ENCODE measurements at regions not wholly inside any gene's neighbourhood (a gene's known extent, or its start where the extent isn't known, plus 50 kb on each side); places are given as distances from the start of the nearest gene placed in this dataset.
"Not testable (repeated sequence)": the region's sequence is repeated elsewhere in the genome, so short reads cannot be mapped to it uniquely, and the experiment has no call there.

DNA sequence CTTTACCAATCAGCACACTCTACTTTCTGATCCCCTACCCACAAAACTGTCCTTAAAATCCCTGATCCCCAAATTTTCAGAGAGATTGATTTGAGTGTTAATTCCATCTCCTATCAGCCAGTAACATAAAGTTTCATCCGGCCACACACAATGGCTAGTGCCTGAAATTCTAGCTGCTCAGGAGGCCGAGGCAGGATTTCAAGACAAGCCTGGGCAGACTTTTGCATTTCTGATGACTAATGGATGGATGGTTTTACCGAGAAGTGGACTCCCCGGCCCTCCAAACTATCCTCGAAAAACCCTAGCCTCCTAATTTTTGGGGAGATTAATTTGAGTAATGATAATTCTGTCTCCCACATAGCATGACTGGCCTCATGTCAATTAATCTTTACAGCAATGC, 269.8 kb upstream of the POU1F1 start:
- Mint-ChIP-seq H3K4me3 (ENCODE audit: low read depth, unreplicated experiment) (no peak overlapping the region), H3K27ac (ENCODE audit: unreplicated experiment) (no peak overlapping the region), H3K4me1 (ENCODE audit: low read depth, unreplicated experiment) (no peaks in the 10 kb centered on the region), H3K27me3 (ENCODE audit: unreplicated experiment) (no peaks in the 10 kb centered on the region), H3K36me3 (ENCODE audit: insufficient read depth, unreplicated experiment) (no peaks in the 10 kb centered on the region), H3K9me3 (ENCODE audit: low read depth, unreplicated experiment) (no peaks in the 10 kb centered on the region)
- intact Hi-C loops (cut with micrococcal nuclease; ENCODE audit: unreplicated experiment): no loop called here
- CTCF ChIA-PET: no interaction called here
- DNase-seq: no peak
- no TSS peak for BruUV-seq (replicated peaks)
- TF ChIP-seq, protein P1, sequence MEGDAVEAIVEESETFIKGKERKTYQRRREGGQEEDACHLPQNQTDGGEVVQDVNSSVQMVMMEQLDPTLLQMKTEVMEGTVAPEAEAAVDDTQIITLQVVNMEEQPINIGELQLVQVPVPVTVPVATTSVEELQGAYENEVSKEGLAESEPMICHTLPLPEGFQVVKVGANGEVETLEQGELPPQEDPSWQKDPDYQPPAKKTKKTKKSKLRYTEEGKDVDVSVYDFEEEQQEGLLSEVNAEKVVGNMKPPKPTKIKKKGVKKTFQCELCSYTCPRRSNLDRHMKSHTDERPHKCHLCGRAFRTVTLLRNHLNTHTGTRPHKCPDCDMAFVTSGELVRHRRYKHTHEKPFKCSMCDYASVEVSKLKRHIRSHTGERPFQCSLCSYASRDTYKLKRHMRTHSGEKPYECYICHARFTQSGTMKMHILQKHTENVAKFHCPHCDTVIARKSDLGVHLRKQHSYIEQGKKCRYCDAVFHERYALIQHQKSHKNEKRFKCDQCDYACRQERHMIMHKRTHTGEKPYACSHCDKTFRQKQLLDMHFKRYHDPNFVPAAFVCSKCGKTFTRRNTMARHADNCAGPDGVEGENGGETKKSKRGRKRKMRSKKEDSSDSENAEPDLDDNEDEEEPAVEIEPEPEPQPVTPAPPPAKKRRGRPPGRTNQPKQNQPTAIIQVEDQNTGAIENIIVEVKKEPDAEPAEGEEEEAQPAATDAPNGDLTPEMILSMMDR (IDR thresholded peaks at IDR 0.05; ENCODE audit: unreplicated experiment): no peak

DNA sequence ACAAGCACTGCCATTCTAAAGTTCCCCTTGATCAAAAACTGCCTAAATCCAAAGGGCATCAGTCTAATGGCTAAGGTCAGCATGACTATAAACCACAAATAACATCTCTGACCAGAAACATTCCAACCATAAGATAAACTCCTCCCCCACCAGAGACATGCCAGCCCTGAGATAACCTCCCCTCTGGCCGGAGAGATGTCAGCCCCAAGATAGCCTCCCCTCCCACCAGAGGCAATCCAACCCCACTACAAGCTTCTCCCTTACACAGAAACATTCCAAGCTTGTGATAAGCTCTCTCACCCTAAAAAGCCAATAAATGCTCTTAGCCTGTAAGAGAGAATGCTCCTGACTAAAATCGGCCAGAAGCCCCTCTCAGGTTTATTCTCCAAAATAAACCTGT, 267.0 kb upstream of the POU1F1 start:
- H3K36me3 Mint-ChIP-seq (ENCODE audit: insufficient read depth, unreplicated experiment); H3K9me3 Mint-ChIP-seq (ENCODE audit: low read depth, unreplicated experiment); H3K4me1 Mint-ChIP-seq (ENCODE audit: low read depth, unreplicated experiment); CTCF ChIA-PET; DNase-seq; H3K27me3 Mint-ChIP-seq (ENCODE audit: unreplicated experiment); H3K4me3 Mint-ChIP-seq (ENCODE audit: low read depth, unreplicated experiment); intact Hi-C loops (cut with micrococcal nuclease; ENCODE audit: unreplicated experiment); BruUV-seq (replicated peaks); H3K27ac Mint-ChIP-seq (ENCODE audit: unreplicated experiment): not testable (repeated sequence)

DNA sequence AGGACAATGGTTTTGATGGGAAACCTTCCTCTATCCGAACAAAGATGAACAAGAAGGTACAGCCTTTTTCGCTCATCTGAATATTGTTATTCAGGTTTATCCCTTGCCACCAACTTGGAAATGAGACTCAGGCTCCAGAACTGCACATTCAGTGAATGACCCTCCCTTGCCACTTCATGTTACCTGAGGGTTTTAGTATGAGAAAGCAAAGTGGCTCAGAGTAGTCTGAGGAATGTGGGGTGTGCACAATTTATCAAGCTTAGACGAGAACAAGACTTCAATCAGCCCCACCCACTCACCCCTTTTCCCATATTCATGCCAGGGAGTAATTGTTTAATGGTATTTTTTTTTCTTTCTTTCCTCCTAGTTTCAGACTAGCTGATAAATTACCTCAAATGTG, 265.3 kb upstream of the POU1F1 start:
- no TSS peak for BruUV-seq (replicated peaks)
- H3K4me1 Mint-ChIP-seq (ENCODE audit: low read depth, unreplicated experiment): no peaks in the 10 kb centered on the region
- no peaks in the 10 kb centered on the region for H3K27me3 Mint-ChIP-seq (ENCODE audit: unreplicated experiment)
- H3K36me3 Mint-ChIP-seq (ENCODE audit: insufficient read depth, unreplicated experiment): no peaks in the 10 kb centered on the region
- TF ChIP-seq, protein P1 (IDR thresholded peaks at IDR 0.05; ENCODE audit: unreplicated experiment): no peak
- H3K9me3 Mint-ChIP-seq (ENCODE audit: low read depth, unreplicated experiment): no peaks in the 10 kb centered on the region
- intact Hi-C loops (cut with micrococcal nuclease; ENCODE audit: unreplicated experiment): no loop called here
- no peak overlapping the region for H3K27ac Mint-ChIP-seq (ENCODE audit: unreplicated experiment)
- CTCF ChIA-PET: interaction anchor here (0.7 kb wide), 1 partner anchor 245 kb away, joined by 3 read pairs; no protein-coding TSS in a partner anchor
- DNase-seq: no peak
- H3K4me3 Mint-ChIP-seq (ENCODE audit: low read depth, unreplicated experiment): no peak overlapping the region

DNA sequence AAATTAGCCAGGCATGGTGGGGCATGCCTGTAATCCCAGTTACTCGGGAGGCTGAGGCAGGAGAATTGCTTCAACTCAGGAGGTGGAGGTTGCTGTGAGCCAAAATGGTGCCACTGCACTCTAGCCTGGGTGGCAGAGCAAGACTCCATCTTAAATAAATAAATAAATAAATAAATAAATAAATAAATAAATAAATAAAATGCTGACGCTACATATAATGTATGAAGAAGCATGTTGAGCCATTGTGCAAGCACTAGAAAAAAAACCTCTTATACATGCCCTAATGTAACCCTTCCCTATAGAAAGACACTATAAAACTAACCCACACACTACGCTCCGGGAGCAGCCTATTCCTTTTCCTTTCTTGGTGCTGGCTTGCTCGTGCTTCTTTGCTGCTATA, 262.3 kb upstream of the POU1F1 start:
- BruUV-seq (replicated peaks); intact Hi-C loops (cut with micrococcal nuclease; ENCODE audit: unreplicated experiment); CTCF ChIA-PET; H3K27ac Mint-ChIP-seq (ENCODE audit: unreplicated experiment); H3K36me3 Mint-ChIP-seq (ENCODE audit: insufficient read depth, unreplicated experiment); H3K4me1 Mint-ChIP-seq (ENCODE audit: low read depth, unreplicated experiment); H3K9me3 Mint-ChIP-seq (ENCODE audit: low read depth, unreplicated experiment); H3K27me3 Mint-ChIP-seq (ENCODE audit: unreplicated experiment); DNase-seq; H3K4me3 Mint-ChIP-seq (ENCODE audit: low read depth, unreplicated experiment): not testable (repeated sequence)

DNA sequence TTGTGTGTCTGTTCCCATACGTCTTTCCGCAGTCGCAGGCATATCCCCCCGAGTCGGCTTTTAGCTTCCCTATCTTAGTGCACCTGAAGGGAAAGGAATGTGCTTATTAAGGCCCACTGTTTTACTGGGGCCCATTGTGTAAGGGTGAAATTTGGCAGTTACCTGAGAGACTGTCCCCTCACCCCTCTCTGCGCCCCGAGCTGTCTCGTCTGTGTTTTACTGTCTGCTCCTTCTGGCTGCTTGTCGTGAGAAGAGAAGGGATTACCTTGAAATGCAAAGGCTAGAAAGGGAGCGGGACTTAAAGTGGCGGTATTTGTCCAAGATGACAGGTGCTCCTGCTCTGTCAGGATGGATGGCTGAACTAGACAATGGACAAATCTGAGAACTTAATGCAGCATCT, 233.0 kb upstream of the POU1F1 start:
- no peak for DNase-seq
- intact Hi-C loops (cut with micrococcal nuclease; ENCODE audit: unreplicated experiment): no loop called here
- no peaks in the 10 kb centered on the region for H3K27me3 Mint-ChIP-seq (ENCODE audit: unreplicated experiment)
- no peaks in the 10 kb centered on the region for H3K4me1 Mint-ChIP-seq (ENCODE audit: low read depth, unreplicated experiment)
- no peaks in the 10 kb centered on the region for H3K36me3 Mint-ChIP-seq (ENCODE audit: insufficient read depth, unreplicated experiment)
- no peaks in the 10 kb centered on the region for H3K9me3 Mint-ChIP-seq (ENCODE audit: low read depth, unreplicated experiment)
- no peak overlapping the region for H3K4me3 Mint-ChIP-seq (ENCODE audit: low read depth, unreplicated experiment)
- no TSS peak for BruUV-seq (replicated peaks)
- TF ChIP-seq, protein P1 (IDR thresholded peaks at IDR 0.05; ENCODE audit: unreplicated experiment): no peak
- CTCF ChIA-PET: no interaction called here
- no peak overlapping the region for H3K27ac Mint-ChIP-seq (ENCODE audit: unreplicated experiment)

Data from Calu3 (cell line).